ELF-1 (cell line): ENCODE measurements at regions not wholly inside any gene's neighbourhood (a gene's known extent, or its start where the extent isn't known, plus 50 kb on each side); places are given as distances from the start of the nearest gene placed in this dataset.

Experiments used
- DNase-seq: peaks from one replicate; pipeline ENCODE4 v3.0.0-alpha.2; 2016; ENCODE audit warnings: low read depth, low spot score

- DNase-seq: no peak
These were observed 362.9 kb downstream of the ZEB2 start for GRCh38 chr2:144156736-144157640.

- no peak for DNase-seq
These were observed 365.7 kb downstream of the ZEB2 start for GRCh38 chr2:144154205-144154604.

DNA sequence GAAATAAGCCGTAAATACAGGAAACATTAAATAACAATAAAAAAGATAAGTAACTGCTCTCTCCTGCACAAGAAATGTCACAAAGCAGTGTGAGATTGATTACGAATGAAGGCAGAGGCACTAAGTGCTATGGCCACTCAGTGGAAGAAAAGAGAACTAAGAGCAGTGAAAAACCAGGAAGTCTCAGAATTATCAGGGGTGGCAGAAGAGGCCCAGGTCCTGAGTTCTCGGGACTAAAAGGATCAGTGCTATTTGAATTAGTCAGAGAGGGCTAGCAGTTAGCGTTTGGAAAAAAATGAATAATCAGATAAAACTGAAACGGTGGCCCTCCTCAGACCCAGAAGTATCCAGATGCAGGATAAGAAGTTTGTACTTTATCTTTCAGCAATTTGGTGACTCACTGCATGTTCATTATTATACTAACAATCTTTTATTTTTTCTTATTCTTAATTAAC, 367.1 kb downstream of the ZEB2 start:
- peak; percentile 13 for DNase-seq

DNA sequence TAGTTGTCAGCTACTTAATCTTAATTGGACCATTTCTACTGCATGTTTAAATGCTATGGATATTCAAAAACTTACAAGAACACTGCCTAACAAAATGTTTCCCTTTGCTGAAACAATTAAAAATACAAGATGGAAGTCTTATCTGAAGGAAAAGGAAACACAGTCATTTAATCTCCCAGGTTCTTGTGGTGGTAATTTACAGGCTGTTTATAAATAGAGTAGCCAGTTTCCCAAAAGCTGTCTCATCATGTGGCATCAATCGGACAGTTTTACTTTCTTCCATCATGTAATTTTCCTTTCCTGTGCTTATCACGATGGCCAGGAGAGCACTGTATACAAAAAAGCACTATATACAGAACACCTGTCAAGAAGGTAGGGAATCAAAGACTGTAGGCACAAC, 368.1 kb downstream of the ZEB2 start:
- no peak for DNase-seq

- DNase-seq: no peak
These were observed 368.5 kb downstream of the ZEB2 start for GRCh38 chr2:144151405-144151804.

DNA sequence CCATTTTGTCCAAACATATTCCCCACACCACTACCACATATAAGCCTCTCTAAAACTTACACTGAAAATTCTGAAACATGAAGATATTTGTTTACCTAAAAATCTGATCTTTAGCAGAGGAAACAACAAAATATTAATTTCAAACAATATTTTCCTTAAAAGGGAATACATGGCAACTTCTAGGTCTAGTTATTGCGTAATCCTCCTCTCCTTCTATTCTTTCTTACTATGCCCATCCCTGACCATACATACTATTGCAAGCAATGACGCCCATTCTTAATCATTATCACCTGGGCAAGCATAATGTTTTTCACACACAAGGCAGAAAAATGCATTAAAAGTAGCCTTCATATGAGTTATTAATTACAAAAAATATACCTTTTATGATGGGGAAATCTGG, 372.6 kb downstream of the ZEB2 start:
- DNase-seq: no peak

- DNase-seq: no peak
These were observed 373.0 kb downstream of the ZEB2 start for GRCh38 chr2:144146876-144147275.

DNA sequence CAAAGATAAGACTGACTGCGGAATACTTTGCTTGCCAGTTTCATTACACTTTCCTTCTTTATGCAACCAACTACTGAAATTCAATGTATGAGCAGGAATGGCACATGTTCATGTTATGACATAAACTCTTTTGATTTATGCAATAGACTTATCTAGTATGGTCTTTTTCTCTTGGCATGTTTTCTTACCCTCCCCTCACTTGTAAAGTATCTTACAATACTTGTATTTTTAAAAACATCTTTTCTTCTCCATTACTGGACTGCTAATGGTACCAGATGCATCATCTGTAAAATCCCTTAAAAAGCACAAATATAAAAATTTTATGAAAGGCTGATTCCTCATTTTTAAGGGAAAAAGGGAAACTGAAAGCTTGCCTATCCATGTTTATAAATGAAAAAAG, 373.8 kb downstream of the ZEB2 start:
- DNase-seq: no peak

- no peak for DNase-seq
These were observed 376.4 kb downstream of the ZEB2 start for GRCh38 chr2:144143294-144144151.

DNA sequence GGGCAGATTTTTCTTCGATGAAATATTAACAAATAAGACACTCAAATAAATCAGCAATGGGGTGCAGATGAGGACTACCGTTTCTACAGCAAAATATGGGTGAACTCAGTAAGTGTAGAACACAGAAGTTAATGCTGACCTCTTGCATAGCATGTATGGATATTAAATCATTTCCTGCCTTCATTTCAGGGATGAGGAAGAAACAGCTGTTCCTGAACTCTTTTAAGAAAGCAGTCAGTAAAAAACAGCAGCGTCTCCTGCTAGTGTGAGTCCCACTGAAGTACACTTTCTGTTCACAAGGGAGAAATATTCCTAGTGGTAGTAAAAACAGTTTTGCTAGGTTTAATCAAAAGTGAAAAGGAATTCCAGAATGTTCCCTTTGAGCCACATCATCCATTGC, 379.0 kb downstream of the ZEB2 start:
- no peak for DNase-seq

- no peak for DNase-seq
These were observed 382.1 kb downstream of the ZEB2 start for GRCh38 chr2:144137705-144138428.

DNA sequence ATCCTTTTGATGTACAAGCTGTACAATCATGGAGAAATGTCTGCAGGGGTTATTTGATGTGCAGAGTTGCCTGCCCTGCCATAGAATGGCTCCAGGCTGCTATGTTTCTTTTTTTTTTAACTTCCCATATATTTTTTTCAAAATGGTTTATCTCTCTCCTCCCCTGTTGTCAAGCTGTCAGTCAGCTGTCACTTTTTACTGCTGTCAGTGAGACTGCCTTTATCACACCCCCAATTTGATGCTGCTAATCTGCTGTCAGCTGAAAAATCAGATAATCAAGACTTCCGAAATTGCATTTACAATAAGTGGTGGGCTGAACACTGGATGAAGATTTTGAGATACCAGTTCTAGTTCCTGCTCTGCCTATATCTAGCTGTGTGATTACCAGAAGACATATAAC, 382.6 kb downstream of the ZEB2 start:
- DNase-seq: no peak

GRCh38 chr2:144136297-144137010, 383.5 kb downstream of the ZEB2 start:
- no peak for DNase-seq

DNA sequence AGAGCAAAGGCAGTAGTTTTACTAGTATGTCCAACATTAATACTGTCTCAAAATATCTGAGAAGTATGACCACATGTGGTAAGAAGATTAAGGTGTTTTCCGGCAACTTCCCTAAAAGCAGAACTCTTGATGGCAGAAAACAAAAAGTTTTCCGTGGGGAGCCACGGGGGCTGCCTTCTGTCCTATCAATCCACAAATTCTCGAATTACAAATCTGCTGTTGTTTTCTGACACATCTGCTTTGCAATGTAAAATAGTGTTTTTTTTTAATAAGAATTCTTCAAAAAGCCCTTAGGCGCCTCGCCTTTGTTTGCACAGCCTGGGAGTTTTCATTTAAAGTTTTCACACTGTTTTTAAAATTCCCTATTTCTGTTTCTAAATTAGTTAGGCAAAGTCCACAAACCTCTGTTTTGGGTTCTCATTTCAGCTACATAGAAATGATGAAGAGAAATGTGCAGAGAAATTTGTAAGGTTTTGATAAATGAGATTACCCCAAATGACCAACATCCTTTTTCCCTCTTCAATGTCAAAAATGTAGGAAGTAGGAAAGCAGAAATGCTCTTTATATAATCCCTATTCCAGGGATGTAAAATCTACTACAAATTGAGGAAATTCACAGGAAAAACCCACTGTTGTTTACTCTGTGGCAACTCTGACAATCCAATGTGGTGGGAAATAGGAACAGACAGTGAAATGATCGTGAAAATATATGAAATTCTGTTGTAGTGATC, 385.8 kb downstream of the ZEB2 start:
- DNase-seq: no peak

DNA sequence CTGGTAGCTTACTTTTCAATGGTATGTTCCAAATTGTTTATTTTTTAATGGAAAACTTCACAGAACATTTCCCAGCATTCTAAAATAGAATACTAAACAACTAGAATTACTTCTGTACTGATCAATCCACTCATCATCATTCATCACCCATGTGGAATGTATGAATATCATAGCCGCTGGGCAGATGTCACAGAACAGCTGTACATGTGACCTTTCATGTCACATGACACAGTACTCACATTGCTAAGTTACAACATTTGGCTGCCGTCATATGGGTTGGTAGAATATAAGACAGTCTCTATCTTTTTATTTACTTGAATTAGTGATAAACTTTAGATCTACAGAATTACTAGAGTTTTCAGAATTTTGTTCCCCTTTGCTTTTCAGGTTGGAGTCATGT, 387.6 kb downstream of the ZEB2 start:
- DNase-seq: no peak

GRCh38 chr2:144131042-144131441, 388.9 kb downstream of the ZEB2 start:
- no peak for DNase-seq

DNA sequence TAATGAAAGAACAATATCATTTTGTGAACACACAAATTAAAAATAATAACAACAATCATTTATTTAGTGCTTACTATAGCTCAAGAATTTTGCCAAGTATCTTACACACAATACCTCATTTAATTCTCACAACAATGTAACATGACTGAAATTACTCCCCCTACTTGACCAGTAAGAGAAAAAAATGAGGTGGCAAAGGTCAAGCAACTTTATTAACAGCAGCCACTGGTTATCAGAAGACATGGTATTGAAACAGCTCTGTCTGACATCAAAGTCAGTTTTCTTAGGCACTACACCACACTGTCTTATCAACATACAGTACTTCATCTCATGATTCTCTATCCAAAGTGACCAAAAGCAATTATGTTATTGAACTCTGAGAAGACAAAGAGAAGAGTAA, 389.4 kb downstream of the ZEB2 start:
- DNase-seq: no peak

GRCh38 chr2:144128130-144128746, 391.7 kb downstream of the ZEB2 start:
- no peak for DNase-seq

GRCh38 chr2:144127693-144128092, 392.2 kb downstream of the ZEB2 start:
- no peak for DNase-seq

GRCh38 chr2:144126302-144126701, 393.6 kb downstream of the ZEB2 start:
- DNase-seq: no peak
